Ovary (tissue), 3 donors: ENCODE measurements at regions not wholly inside any gene's neighbourhood (a gene's known extent, or its start where the extent isn't known, plus 50 kb on each side); places are given as distances from the start of the nearest gene placed in this dataset.

Source experiments
- EP300 ChIP-seq: sonication (generic); formaldehyde crosslinking; IDR thresholded peaks from one replicate; pipeline ENCODE4 v1.6.1; 2017; ENCODE audit warnings: antibody characterized with exemption
- POLR2A ChIP-seq: fragments of 450-650 bp; IDR thresholded peaks from one replicate; pipeline ENCODE4 v1.6.1; 2017; ENCODE audit warnings: antibody characterized with exemption, mild to moderate bottlenecking, moderate library complexity
- TF ChIP-seq, protein P1 (sequence below), 3 donors: fragments of 450-650 bp in 2 of 3; fragments of 200-600 bp in 1 of 3; IDR thresholded peaks; one replicate each; pipeline versions ENCODE4 v1.5.1 to v1.8.0; 2016 to 2022; ENCODE audit warnings: antibody characterized with exemption in 3 of 3, mild to moderate bottlenecking in 1 of 3
- donor health status: DM: no; HTN: no; CAD: no.

DNA sequence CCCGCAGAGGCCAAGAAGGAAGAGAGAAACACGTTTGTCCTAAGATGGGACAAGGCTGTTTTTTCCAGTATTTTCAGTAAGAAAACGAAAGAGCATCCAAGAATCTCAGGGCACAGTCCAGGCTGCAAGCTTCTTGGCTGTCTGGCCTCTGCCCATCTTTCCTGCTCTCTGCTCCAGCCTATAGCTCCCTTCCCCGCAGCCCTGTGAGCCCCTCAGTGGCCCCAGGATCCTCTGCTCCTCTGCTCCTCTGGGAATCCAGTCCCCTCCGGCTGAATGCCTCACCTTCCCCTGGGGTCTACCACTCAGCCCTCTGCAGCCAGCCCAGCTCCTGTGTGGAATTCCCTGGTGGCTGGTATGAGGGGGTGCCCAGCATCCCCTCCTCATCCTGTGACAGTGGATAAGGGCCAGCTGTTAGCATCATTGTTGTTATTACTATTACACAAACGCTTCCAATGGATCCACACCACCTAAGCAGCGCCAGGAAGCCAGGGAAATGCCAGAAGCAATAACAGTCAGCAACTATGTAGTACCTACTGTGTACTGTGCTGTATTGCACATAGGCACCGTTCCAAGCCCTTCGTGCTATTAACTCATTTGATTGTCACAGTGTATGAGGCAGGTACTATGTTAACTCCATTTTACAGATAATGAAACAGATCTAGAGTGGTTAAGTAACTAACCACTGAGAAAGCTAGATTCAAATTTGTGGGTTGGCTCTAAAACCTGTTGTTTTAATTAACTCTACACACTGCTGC lies 60.3 kb upstream of the PTPN1 start:
- TF ChIP-seq, protein P1, sequence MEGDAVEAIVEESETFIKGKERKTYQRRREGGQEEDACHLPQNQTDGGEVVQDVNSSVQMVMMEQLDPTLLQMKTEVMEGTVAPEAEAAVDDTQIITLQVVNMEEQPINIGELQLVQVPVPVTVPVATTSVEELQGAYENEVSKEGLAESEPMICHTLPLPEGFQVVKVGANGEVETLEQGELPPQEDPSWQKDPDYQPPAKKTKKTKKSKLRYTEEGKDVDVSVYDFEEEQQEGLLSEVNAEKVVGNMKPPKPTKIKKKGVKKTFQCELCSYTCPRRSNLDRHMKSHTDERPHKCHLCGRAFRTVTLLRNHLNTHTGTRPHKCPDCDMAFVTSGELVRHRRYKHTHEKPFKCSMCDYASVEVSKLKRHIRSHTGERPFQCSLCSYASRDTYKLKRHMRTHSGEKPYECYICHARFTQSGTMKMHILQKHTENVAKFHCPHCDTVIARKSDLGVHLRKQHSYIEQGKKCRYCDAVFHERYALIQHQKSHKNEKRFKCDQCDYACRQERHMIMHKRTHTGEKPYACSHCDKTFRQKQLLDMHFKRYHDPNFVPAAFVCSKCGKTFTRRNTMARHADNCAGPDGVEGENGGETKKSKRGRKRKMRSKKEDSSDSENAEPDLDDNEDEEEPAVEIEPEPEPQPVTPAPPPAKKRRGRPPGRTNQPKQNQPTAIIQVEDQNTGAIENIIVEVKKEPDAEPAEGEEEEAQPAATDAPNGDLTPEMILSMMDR (IDR thresholded peaks at IDR 0.05) = no peak
- no peak for TF ChIP-seq POLR2A
- TF ChIP-seq EP300 = no peak
